ENCODE measurements at regions not wholly inside any gene's neighbourhood (a gene's known extent, or its start where the extent isn't known, plus 50 kb on each side); places are given as distances from the start of the nearest gene placed in this dataset.
"Not testable (repeated sequence)": the region's sequence is repeated elsewhere in the genome, so short reads cannot be mapped to it uniquely, and the experiment has no call there.

DNA sequence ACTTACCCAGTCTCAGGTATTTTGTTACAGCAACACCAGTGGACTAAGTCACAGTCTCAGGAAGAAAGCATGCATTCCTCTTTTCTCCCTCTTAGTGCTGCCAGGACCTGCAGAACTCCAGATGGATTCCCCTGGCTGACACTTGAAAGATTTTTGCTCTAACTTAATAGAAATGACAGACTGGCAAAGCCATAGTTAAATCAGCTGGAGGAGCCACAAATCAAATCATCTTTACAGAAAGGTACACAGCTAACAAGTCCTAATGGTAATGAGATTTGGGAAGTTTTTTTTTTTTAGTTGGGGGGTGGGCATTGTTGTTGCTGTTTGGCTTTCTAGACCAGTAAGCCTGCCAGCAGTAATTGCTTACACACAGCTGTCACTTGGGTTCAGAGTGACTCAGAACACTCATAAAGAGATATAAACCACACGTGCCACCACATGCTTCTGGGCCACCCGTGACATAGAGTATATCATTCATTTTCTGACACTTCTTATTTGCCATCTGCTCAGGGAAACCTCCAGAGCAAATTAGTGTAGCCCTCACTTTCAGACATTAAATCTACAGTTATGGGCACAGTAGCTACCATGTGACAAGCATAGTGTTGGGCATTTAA, 72.4 kb downstream of the FH start:
- Histone ChIP-seq H3K27ac (ENCODE audit: low read length) (no peak overlapping the region), H3K36me3 (ENCODE audit: control insufficient read depth, insufficient read depth, low read length) (no peaks in the 10 kb centered on the region), H3K4me1 (ENCODE audit: control insufficient read depth, insufficient read depth, low read length) (peaks cover 3% of the 10 kb centered on the region), H3K4me3 (ENCODE audit: low read length) (no peak overlapping the region), H3K9me3 (replicated peaks; ENCODE audit: control insufficient read depth, low read depth, low read length) (no peaks in the 10 kb centered on the region), H3K27me3 (ENCODE audit: control insufficient read depth, insufficient read depth, low read length) (peaks cover 2% of the 10 kb centered on the region)
- WGBS (ENCODE audit: insufficient coverage): 20% methylated on average over 1 of the region's 2 CpGs
- peak; percentile 9 for DNase-seq

DNA sequence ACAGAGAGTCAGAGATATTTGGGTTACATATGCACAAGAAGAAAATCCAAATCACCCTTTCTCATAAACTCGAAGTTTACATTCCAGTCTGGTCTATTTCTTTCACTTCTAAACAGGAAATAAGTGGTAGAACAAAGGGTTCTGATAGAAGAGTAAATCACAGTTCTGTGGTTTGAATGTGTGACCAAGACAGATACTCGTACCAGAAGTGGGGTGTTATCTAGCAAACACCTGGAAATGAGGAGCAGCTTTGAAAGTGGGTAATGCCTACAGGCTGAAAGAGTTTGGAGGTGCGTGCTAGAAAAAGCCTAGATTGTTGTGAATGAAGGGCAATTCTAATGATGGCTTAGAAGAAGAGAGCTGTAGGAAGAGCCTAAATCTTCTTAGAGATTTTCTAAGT, 74.7 kb downstream of the FH start:
- H3K27ac ChIP-seq (ENCODE audit: low read length): no peak overlapping the region
- H3K4me3 ChIP-seq (ENCODE audit: low read length): no peak overlapping the region
- no peaks in the 10 kb centered on the region for H3K9me3 ChIP-seq (replicated peaks; ENCODE audit: control insufficient read depth, low read depth, low read length)
- 44% methylated on average over 2 of the region's 3 CpGs for WGBS (ENCODE audit: insufficient coverage)
- H3K36me3 ChIP-seq (ENCODE audit: control insufficient read depth, insufficient read depth, low read length): no peaks in the 10 kb centered on the region
- H3K4me1 ChIP-seq (ENCODE audit: control insufficient read depth, insufficient read depth, low read length): peaks cover 3% of the 10 kb centered on the region
- DNase-seq: no peak
- peaks cover 2% of the 10 kb centered on the region for H3K27me3 ChIP-seq (ENCODE audit: control insufficient read depth, insufficient read depth, low read length)

- H3K4me3 ChIP-seq (ENCODE audit: low read length): no peak overlapping the region
- H3K27me3 ChIP-seq (ENCODE audit: control insufficient read depth, insufficient read depth, low read length): peaks cover 2% of the 10 kb centered on the region
- no peaks in the 10 kb centered on the region for H3K9me3 ChIP-seq (replicated peaks; ENCODE audit: control insufficient read depth, low read depth, low read length)
- H3K4me1 ChIP-seq (ENCODE audit: control insufficient read depth, insufficient read depth, low read length): peaks cover 3% of the 10 kb centered on the region
- no peaks in the 10 kb centered on the region for H3K36me3 ChIP-seq (ENCODE audit: control insufficient read depth, insufficient read depth, low read length)
- DNase-seq: no peak
- WGBS (ENCODE audit: insufficient coverage): no CpG with 5 or more reads among the region's 2 CpGs
- no peak overlapping the region for H3K27ac ChIP-seq (ENCODE audit: low read length)
Measured at GRCh38 chr1:241443561-241443960, 76.0 kb downstream of the FH start.

GRCh38 chr1:241442686-241443085, 76.9 kb downstream of the FH start:
- no peak for DNase-seq
- Histone ChIP-seq H3K27ac (ENCODE audit: low read length) (no peak overlapping the region), H3K4me3 (ENCODE audit: low read length) (no peak overlapping the region), H3K4me1 (ENCODE audit: control insufficient read depth, insufficient read depth, low read length) (peaks cover 3% of the 10 kb centered on the region), H3K27me3 (ENCODE audit: control insufficient read depth, insufficient read depth, low read length) (peaks cover 2% of the 10 kb centered on the region), H3K9me3 (replicated peaks; ENCODE audit: control insufficient read depth, low read depth, low read length) (no peaks in the 10 kb centered on the region), H3K36me3 (ENCODE audit: control insufficient read depth, insufficient read depth, low read length) (no peaks in the 10 kb centered on the region)
- WGBS (ENCODE audit: insufficient coverage): 100% methylated on average over 2 of the region's 4 CpGs

DNA sequence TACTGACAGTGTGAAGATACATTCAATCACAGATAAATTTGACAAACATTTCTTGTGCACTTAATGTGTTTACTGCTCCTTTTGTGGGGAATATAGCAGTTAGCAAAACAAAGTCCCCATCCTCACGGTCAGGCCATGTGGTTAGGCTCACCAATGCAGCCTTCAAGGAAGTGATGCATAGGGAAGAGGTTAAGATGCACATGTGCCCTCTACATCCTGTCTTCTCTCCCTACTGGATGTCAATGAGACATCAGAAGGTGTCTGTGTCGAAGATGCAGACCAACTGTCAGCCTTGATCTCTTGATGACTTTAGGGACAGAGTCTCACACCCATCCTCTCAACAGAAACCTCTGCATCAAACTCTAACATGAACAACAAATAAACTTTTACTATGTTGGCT, 78.7 kb downstream of the FH start:
- no CpG with 5 or more reads among the region's 2 CpGs for WGBS (ENCODE audit: insufficient coverage)
- Histone ChIP-seq H3K4me3 (ENCODE audit: low read length) (no peak overlapping the region), H3K36me3 (ENCODE audit: control insufficient read depth, insufficient read depth, low read length) (no peaks in the 10 kb centered on the region), H3K9me3 (replicated peaks; ENCODE audit: control insufficient read depth, low read depth, low read length) (no peaks in the 10 kb centered on the region), H3K27ac (ENCODE audit: low read length) (no peak overlapping the region), H3K4me1 (ENCODE audit: control insufficient read depth, insufficient read depth, low read length) (no peaks in the 10 kb centered on the region), H3K27me3 (ENCODE audit: control insufficient read depth, insufficient read depth, low read length) (peaks cover 2% of the 10 kb centered on the region)
- DNase-seq: no peak

GRCh38 chr1:241438686-241439085, 80.9 kb downstream of the FH start:
- not testable (repeated sequence) for H3K4me3 ChIP-seq (ENCODE audit: low read length); H3K4me1 ChIP-seq (ENCODE audit: control insufficient read depth, insufficient read depth, low read length); H3K36me3 ChIP-seq (ENCODE audit: control insufficient read depth, insufficient read depth, low read length); DNase-seq; H3K9me3 ChIP-seq (replicated peaks; ENCODE audit: control insufficient read depth, low read depth, low read length); H3K27me3 ChIP-seq (ENCODE audit: control insufficient read depth, insufficient read depth, low read length); H3K27ac ChIP-seq (ENCODE audit: low read length)
- WGBS (ENCODE audit: insufficient coverage): 60% methylated on average over 1 of the region's 2 CpGs

DNA sequence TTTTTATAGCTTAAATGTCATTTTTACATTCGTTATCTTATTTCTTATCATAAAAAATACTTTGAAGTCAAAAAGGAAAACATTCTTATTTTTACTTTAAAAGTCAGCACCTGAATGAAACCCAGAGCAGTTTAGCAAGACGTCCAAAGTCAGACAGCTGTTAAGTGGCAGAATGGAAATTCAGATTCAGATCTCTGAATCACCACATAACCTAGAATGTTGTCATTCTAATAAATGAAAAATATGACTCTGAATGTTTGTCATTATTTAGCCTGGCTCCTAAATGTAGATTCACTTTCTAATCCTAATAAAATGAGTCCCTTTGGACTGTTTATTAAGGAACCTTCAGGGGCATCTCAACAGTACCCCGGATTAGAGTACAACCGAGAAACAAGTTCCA, 75.2 kb upstream of the RGS7 start:
- H3K36me3 ChIP-seq (ENCODE audit: control insufficient read depth, insufficient read depth, low read length): no peaks in the 10 kb centered on the region
- H3K4me3 ChIP-seq (ENCODE audit: low read length): no peak overlapping the region
- H3K4me1 ChIP-seq (ENCODE audit: control insufficient read depth, insufficient read depth, low read length): no peaks in the 10 kb centered on the region
- no peak overlapping the region for H3K27ac ChIP-seq (ENCODE audit: low read length)
- no peaks in the 10 kb centered on the region for H3K9me3 ChIP-seq (replicated peaks; ENCODE audit: control insufficient read depth, low read depth, low read length)
- no peaks in the 10 kb centered on the region for H3K27me3 ChIP-seq (ENCODE audit: control insufficient read depth, insufficient read depth, low read length)
- DNase-seq: no peak
- WGBS (ENCODE audit: insufficient coverage): no CpG with 5 or more reads among the region's 4 CpGs

GRCh38 chr1:241425091-241425490, 68.1 kb upstream of the RGS7 start:
- H3K9me3 ChIP-seq (replicated peaks; ENCODE audit: control insufficient read depth, low read depth, low read length); H3K27ac ChIP-seq (ENCODE audit: low read length); H3K36me3 ChIP-seq (ENCODE audit: control insufficient read depth, insufficient read depth, low read length); H3K4me1 ChIP-seq (ENCODE audit: control insufficient read depth, insufficient read depth, low read length); DNase-seq; H3K4me3 ChIP-seq (ENCODE audit: low read length): not testable (repeated sequence)
- no CpG with 5 or more reads among the region's 4 CpGs for WGBS (ENCODE audit: insufficient coverage)
- H3K27me3 ChIP-seq (ENCODE audit: control insufficient read depth, insufficient read depth, low read length): peaks cover 16% of the 10 kb centered on the region

GRCh38 chr1:241424480-241424971, 67.5 kb upstream of the RGS7 start:
- no peaks in the 10 kb centered on the region for H3K9me3 ChIP-seq (replicated peaks; ENCODE audit: control insufficient read depth, low read depth, low read length)
- no peaks in the 10 kb centered on the region for H3K36me3 ChIP-seq (ENCODE audit: control insufficient read depth, insufficient read depth, low read length)
- H3K4me1 ChIP-seq (ENCODE audit: control insufficient read depth, insufficient read depth, low read length): no peaks in the 10 kb centered on the region
- no peak for DNase-seq
- WGBS (ENCODE audit: insufficient coverage): 35% methylated on average over 18 of the region's 21 CpGs
- peak overlapping the region; percentile 30 for H3K4me3 ChIP-seq (ENCODE audit: low read length)
- H3K27ac ChIP-seq (ENCODE audit: low read length): no peak overlapping the region
- peaks cover 16% of the 10 kb centered on the region for H3K27me3 ChIP-seq (ENCODE audit: control insufficient read depth, insufficient read depth, low read length)

DNA sequence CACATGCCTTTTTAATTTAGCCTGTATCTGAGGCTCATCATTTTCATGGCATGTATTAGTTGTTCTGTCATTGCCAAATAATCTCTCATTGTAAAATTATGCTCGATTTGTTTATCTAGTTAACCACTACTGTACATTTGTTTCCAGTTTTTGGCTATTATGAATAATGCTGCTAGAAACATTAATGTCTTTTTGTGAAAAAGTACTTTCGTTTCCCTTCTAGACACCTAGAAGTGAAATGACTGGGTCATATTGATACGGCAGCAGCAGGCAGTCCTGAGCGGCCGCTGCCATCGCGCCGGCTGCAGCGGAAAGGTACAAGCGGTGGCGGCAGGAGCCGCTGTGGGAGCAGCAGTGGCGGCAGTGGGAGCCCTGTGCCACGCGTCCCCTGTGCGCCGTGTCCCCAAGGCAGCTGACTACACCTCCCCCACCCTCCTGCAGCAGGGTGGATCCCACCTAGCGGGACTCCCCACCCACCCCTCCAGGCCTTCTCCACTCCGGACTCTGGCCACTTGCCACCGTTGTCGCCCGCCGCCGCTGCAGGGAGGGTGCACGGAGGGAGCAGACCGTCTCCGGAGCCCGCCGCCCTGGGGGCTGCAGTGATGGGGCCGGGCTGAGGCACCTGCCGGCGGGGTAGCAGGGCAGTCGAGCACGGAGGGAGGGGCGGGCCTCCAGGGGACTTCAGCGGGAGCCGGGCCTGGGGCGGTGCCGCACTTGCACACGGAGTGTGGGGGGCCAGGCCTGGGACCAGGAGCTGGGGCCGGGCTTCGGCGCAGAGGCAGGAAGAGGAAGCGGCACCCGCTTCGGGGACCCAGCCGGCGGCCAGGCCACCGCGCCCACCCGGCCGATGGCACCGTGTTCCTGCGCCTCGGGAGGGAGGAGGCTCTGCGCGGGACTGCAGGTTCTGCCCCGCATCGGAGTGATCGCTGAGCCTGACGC, 66.8 kb upstream of the RGS7 start:
- Histone ChIP-seq H3K27ac (ENCODE audit: low read length) (no peak overlapping the region), H3K9me3 (replicated peaks; ENCODE audit: control insufficient read depth, low read depth, low read length) (no peaks in the 10 kb centered on the region), H3K4me3 (ENCODE audit: low read length) (peak overlapping the region; percentile 30), H3K36me3 (ENCODE audit: control insufficient read depth, insufficient read depth, low read length) (no peaks in the 10 kb centered on the region), H3K27me3 (ENCODE audit: control insufficient read depth, insufficient read depth, low read length) (peaks cover 16% of the 10 kb centered on the region), H3K4me1 (ENCODE audit: control insufficient read depth, insufficient read depth, low read length) (no peaks in the 10 kb centered on the region)
- peak; percentile 7 for DNase-seq
- WGBS (ENCODE audit: insufficient coverage): under 1% methylated on average over 47 of the region's 61 CpGs
